ENCODE measurements at regions not wholly inside any gene's neighbourhood (a gene's known extent, or its start where the extent isn't known, plus 50 kb on each side); places are given as distances from the start of the nearest gene placed in this dataset.

GRCh38 chr5:168169791-168170190 lies 121.7 kb upstream of the WWC1 start:
- TF ChIP-seq FOS (IDR thresholded peaks at IDR 0.05; ENCODE audit: borderline replicate concordance, insufficient read depth, low read length) (no peak), CTCF (IDR thresholded peaks at IDR 0.05; ENCODE audit: extremely low read depth in 1 of 2, insufficient read depth in 1 of 2, low read depth in 1 of 2, low read length in 2 of 2) (no peak), POLR2AphosphoS5 (IDR thresholded peaks at IDR 0.05; ENCODE audit: insufficient read depth, low read depth, low read length) (no peak), POLR2A (IDR thresholded peaks at IDR 0.05; ENCODE audit: low read depth, low read length) (no peak), EZH2 (IDR thresholded peaks at IDR 0.05; ENCODE audit: borderline replicate concordance, low read depth, low read length, severe bottlenecking) (no peak)
- TF ChIP-seq, protein P1, sequence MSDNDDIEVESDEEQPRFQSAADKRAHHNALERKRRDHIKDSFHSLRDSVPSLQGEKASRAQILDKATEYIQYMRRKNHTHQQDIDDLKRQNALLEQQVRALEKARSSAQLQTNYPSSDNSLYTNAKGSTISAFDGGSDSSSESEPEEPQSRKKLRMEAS (IDR thresholded peaks at IDR 0.05; ENCODE audit: insufficient read depth, insufficient read length) = no peak

Data from endothelial cell of umbilical vein (primary cell).